ENCODE measurements at regions not wholly inside any gene's neighbourhood (a gene's known extent, or its start where the extent isn't known, plus 50 kb on each side); places are given as distances from the start of the nearest gene placed in this dataset.

DNA sequence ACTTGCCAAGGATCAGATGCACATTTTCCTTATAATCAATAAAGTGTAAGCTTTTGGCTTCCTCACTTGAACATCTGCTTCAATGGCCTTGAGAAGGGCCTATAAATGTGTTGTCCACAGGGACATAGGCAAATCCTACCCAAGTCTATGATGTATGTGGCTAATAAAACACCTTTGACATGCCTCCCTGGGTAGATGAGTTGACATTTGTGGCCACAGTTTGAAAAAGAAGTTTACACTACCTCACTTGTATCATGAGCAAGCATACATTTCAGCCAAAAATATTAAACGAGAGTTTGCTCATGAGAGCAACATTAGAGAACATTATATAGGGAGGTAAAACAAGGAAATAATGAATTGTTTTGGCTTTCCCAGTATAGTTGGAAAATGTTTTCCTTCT is 1067.7 kb downstream of the C4orf33 start:
- no peak overlapping the region for H3K4me3 ChIP-seq
- no peaks in the 10 kb centered on the region for H3K27me3 ChIP-seq
- no peaks in the 10 kb centered on the region for H3K4me1 ChIP-seq
- no peaks in the 10 kb centered on the region for H3K9me3 ChIP-seq
- intact Hi-C loops (cut with DNase I) = no loop called here
- TF ChIP-seq POLR2AphosphoS5 (IDR thresholded peaks at IDR 0.05; ENCODE audit: insufficient read depth in 1 of 2, low read depth in 1 of 2) (no peak), POLR2A (IDR thresholded peaks at IDR 0.05) (no peak)
- TF ChIP-seq, protein P1, sequence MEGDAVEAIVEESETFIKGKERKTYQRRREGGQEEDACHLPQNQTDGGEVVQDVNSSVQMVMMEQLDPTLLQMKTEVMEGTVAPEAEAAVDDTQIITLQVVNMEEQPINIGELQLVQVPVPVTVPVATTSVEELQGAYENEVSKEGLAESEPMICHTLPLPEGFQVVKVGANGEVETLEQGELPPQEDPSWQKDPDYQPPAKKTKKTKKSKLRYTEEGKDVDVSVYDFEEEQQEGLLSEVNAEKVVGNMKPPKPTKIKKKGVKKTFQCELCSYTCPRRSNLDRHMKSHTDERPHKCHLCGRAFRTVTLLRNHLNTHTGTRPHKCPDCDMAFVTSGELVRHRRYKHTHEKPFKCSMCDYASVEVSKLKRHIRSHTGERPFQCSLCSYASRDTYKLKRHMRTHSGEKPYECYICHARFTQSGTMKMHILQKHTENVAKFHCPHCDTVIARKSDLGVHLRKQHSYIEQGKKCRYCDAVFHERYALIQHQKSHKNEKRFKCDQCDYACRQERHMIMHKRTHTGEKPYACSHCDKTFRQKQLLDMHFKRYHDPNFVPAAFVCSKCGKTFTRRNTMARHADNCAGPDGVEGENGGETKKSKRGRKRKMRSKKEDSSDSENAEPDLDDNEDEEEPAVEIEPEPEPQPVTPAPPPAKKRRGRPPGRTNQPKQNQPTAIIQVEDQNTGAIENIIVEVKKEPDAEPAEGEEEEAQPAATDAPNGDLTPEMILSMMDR (IDR thresholded peaks at IDR 0.05) = no peak
- H3K27ac ChIP-seq = no peak overlapping the region
- no peak for DNase-seq (ENCODE audit: extremely low spot score in 2 of 2)
- H3K36me3 ChIP-seq = no peaks in the 10 kb centered on the region

DNA sequence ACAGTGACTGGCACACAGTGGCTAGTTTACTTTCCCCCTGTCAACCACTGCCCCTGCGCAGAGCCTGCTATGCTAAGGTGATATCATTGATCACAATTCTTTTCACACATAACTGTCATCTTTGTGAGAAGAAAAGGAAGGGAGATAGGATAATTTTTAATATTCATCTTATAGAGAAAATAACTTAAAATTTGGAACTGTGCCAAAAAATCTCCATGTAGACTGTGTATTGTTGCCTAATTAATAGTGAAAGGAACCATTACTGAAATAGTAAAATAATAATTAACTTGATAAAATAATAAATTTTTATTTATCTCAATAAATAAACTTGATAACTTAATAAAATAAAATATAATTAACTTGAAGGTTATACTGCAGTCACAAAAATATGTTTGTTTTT is 1069.4 kb downstream of the C4orf33 start:
- no peaks in the 10 kb centered on the region for H3K36me3 ChIP-seq
- H3K27ac ChIP-seq = no peak overlapping the region
- TF ChIP-seq POLR2AphosphoS5 (IDR thresholded peaks at IDR 0.05; ENCODE audit: insufficient read depth in 1 of 2, low read depth in 1 of 2) (no peak), POLR2A (IDR thresholded peaks at IDR 0.05) (no peak)
- TF ChIP-seq, protein P1 (IDR thresholded peaks at IDR 0.05) = no peak
- no peak overlapping the region for H3K4me3 ChIP-seq
- DNase-seq (ENCODE audit: extremely low spot score in 2 of 2) = no peak
- H3K4me1 ChIP-seq = no peaks in the 10 kb centered on the region
- intact Hi-C loops (cut with DNase I) = no loop called here
- H3K27me3 ChIP-seq = no peaks in the 10 kb centered on the region
- no peaks in the 10 kb centered on the region for H3K9me3 ChIP-seq

DNA sequence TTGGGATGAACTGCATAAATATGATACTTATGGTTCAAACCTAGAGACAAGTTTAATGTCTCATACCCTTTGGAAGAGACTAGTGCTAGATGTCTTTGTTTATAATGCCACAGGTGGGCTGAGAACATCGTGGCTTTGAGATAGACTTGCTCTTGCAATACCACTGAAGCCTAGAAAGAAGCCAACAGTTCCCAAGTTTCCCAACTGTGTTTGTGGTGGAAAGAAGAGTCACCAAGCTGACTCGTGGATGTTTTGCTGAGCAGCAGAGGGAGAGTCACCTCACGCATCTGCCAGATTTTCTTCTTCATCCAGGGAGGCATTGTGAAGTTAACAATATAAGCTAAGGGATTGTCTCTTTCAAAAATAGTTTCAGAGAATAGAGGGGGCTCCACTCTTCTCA is 1076.2 kb downstream of the C4orf33 start:
- Histone ChIP-seq H3K9me3 (no peaks in the 10 kb centered on the region), H3K4me3 (no peak overlapping the region), H3K27ac (no peak overlapping the region), H3K27me3 (no peaks in the 10 kb centered on the region), H3K4me1 (no peaks in the 10 kb centered on the region), H3K36me3 (no peaks in the 10 kb centered on the region)
- DNase-seq (ENCODE audit: extremely low spot score in 2 of 2) = no peak
- TF ChIP-seq, protein P1 (IDR thresholded peaks at IDR 0.05) = no peak
- no peak for TF ChIP-seq POLR2A (IDR thresholded peaks at IDR 0.05)
- TF ChIP-seq POLR2AphosphoS5 (IDR thresholded peaks at IDR 0.05; ENCODE audit: insufficient read depth in 1 of 2, low read depth in 1 of 2) = no peak
- intact Hi-C loops (cut with DNase I) = no loop called here

DNA sequence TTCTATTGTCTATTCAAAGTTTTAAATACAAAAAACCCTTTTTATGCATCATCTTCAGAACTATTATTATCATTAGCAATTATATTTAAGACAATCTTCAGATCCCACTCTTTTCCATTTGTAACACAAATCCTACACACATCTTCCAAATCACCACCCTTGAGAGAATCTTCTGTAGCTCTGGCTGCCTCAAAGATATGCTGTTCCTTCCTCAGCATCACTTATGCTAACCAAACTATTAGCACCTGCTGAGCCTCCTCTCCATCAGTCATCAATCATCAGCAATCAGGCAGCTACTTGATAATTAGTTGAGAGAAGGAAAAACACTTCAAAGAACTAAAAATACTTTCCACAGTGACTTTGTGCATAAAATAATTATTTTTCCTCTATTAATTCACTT is 1082.2 kb downstream of the C4orf33 start:
- Histone ChIP-seq H3K27ac (no peak overlapping the region), H3K9me3 (no peaks in the 10 kb centered on the region), H3K4me1 (no peaks in the 10 kb centered on the region), H3K36me3 (no peaks in the 10 kb centered on the region), H3K4me3 (no peak overlapping the region), H3K27me3 (no peaks in the 10 kb centered on the region)
- DNase-seq (ENCODE audit: extremely low spot score in 2 of 2) = no peak
- intact Hi-C loops (cut with DNase I) = no loop called here
- no peak for TF ChIP-seq POLR2AphosphoS5 (IDR thresholded peaks at IDR 0.05; ENCODE audit: insufficient read depth in 1 of 2, low read depth in 1 of 2)
- no peak for TF ChIP-seq POLR2A (IDR thresholded peaks at IDR 0.05)
- TF ChIP-seq, protein P1 (IDR thresholded peaks at IDR 0.05) = no peak

DNA sequence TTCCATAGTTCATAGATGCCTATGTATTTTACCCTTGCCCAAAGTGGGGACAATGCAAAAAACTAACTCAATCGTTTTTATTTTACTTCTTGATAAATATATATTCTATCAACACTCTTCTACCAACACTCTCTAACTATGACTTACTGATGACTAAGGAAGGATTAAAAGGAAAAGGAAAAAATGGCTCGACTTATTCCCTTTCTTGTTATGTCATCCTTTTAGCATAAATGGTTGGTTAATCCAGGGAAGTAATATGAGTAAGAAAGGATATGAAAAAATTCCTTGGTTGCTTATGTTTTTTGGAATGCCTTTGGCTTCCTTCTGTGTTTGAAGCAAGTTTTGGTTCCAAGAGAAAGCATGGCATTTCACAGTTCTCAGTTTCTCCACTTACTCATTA is 1087.1 kb downstream of the C4orf33 start:
- no peaks in the 10 kb centered on the region for H3K9me3 ChIP-seq
- no peaks in the 10 kb centered on the region for H3K27me3 ChIP-seq
- no peak overlapping the region for H3K27ac ChIP-seq
- no peak for DNase-seq (ENCODE audit: extremely low spot score in 2 of 2)
- TF ChIP-seq POLR2AphosphoS5 (IDR thresholded peaks at IDR 0.05; ENCODE audit: insufficient read depth in 1 of 2, low read depth in 1 of 2) = no peak
- TF ChIP-seq POLR2A (IDR thresholded peaks at IDR 0.05) = no peak
- TF ChIP-seq, protein P1 (IDR thresholded peaks at IDR 0.05) = no peak
- H3K4me1 ChIP-seq = no peaks in the 10 kb centered on the region
- intact Hi-C loops (cut with DNase I) = no loop called here
- no peak overlapping the region for H3K4me3 ChIP-seq
- H3K36me3 ChIP-seq = no peaks in the 10 kb centered on the region

All from vagina (tissue), 2 donors.